Stimulated activated CD4-positive, alpha-beta T cell treated with anti-CD3 and anti-CD28 coated beads, Interleukin-2, amount 100 ng/mL, for 24 hours (primary cell): ENCODE measurements at regions not wholly inside any gene's neighbourhood (a gene's known extent, or its start where the extent isn't known, plus 50 kb on each side); places are given as distances from the start of the nearest gene placed in this dataset.
"Not testable (repeated sequence)": the region's sequence is repeated elsewhere in the genome, so short reads cannot be mapped to it uniquely, and the experiment has no call there.

Experiments used
- DNase-seq, 2 donors: peaks; one replicate each; pipeline ENCODE4 v3.0.0-alpha.2; 2020

DNA sequence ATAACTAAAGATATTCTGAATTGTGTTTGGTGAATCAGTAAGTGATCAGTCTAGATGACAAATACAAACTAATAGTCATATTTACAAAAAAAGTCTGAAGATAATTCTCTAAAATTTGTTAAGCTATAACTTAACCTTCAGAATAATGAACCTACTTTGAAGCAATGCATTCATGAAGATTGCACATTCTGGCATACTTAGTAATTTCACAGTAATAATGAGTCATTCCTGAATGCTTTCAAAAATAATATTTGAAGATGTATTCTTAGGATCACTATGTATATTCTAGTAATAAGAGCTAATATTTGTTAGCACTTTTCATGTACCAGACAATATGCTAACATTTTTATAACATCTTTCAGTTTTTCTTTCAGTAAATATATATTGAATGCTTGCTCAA lies 756.7 kb upstream of the SLIT2 start:
- no peak for DNase-seq

DNA sequence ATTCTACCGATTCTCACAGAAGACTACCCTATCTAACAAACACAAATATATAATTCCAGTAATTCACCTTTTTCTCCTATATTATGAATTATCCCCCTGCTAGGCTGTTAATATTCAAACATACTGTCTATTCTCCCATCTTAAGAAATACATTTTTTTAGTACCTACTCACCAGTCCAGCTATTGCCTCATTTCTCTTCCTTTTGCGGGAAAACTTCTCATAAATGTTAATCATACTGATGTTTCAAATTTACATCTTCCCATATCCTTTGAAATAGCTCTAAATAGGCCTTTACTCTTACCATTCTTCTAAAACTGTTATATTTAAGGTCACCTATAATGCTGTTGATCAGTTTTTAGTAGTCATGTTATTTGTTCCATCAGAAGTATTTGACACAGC lies 759.1 kb upstream of the SLIT2 start:
- no peak for DNase-seq

DNA sequence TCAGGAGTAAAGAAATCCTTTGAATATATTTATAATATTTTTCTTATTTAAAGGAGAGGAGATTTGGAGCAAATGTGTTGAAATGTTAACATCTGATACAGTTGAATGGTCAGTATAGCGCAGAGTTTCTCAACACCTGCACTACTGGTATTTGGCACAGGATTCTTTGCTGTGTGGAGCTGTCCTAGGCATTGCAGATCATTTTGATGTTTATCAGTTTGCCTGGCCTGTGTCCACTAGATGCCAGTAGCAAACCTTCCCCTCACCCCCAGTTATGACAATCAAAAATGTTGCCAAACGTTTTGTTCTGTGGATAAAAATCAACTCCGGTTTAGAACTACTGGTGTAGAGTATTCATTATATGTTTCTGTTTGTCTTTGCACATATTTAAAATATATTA lies 765.3 kb upstream of the SLIT2 start:
- DNase-seq = no peak

DNA sequence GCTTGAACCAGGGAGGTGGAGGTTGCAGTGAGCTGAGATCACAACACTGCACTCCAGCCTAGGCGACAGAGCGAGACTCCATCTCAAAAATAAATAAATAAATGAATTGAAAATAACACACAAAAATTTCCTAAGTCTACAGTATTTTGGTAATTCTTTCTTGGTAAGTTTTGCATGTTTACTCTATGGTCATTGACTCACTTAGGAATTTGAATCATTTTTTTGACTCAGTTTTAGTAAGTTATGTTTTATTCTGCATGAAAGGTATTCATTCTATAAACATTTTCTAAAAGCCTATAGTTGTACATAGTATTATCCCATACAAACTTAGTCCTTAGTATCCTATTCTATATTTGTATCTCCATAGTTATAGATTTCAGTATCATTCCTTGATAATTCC lies 772.9 kb upstream of the SLIT2 start:
- no peak for DNase-seq

DNA sequence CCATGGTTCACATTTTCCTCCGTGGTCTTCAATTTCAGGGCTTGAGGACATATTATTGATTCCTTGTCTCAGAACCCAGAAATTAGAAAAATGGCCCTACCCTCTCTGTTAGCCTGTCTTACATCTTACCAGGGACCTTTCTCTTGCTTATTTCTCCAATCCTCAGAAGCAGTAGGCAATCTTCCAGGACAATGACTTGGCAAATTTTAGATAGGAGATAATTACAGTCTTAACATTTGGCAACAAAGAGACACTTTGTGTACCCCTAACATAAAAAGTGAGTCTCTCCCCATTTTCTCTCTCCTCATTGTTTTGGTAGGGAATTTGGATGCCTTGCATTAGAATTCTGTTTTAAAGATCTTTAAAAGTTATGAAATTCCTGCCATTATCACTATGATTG lies 778.1 kb upstream of the SLIT2 start:
- DNase-seq = no peak

DNA sequence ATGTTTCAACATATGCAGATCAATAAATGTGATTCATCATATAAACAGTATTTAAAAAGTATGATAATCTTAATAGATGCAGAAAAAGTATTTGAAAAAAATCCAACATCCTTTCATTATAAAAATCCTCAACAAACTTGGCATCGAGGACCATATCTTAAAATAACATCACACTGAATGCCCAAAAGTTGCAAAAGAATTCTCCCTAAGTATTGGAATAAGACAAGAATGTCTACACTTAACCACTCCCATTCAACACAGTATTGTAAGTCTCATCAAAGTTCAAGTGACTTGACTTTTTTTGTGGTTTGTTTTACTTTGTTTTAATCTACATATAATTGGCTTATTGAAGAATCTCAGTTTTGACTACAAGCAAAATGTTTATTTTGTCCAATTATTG lies 779.0 kb upstream of the SLIT2 start:
- no peak for DNase-seq

DNA sequence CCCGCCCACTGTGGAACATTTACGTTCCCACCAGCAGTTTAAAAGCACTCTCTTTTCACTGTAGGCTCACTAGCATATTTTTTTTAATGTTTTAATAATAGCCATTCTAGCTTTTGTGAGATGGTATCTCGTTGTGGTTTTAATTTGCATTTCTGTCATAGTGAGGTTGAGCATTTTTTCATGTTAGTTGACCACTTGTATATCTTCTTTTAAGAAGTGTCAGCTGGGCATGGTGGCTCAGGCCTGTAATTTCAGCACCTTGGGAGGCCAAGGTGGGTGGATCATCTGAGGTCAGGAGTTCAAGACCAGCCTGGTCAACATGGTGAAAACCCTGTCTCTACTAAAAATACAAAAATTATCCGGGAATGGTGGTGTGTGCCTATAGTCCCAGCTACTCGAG lies 781.7 kb upstream of the SLIT2 start:
- DNase-seq = not testable (repeated sequence)

DNA sequence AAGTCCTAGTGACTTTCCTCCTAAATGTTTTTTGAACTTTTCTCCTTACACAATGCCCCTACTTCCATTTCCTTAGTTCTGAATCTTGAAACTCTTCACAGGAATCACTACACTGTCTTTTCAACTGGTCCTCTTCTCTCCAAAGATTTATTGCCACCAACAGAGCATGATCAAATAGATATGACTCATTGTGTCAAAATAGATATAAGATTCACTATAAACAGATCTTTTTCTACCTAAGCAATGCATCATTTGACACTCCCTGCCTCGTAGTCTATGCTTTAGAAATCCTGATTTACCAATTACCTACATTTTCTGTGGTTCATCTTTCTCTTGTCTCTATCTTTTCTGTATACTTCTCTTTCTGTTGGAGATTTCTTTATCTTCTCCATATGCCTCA lies 789.6 kb upstream of the SLIT2 start:
- DNase-seq = no peak

DNA sequence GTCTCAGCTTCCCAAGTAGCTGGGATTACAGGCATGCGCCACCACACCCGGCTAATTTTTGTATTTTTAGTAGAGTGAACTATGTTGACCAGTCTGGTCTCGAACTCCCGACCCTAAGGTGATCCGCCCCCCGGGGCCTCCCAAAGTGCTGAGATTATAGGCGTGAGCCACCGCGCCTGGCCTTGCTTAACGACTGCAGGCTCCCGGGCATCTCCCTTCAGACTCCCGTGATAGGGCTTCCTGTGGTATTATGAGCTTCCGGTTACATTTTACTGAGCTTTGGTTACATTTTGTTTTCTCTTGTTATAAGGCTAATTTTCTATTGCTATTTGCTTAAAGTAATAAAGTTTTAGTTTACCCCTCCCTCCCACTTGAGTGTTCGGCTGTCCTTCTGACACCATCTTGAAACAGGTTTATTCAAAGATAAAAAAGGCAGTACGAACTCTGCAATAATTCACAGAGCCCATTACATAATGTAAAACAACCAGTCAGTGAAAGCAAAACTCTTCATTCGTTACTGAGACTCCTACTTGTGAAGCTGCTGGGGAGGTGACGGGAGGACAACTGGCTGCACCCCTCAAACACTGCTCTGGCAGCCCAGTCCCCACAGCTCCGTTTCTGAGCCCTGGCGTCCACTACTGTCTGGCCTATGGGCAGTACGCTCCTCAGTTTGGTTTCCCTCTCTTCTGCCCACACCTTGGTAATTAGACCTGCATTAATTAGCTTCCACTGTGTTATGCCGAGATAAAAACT lies 795.7 kb upstream of the SLIT2 start:
- no peak for DNase-seq

DNA sequence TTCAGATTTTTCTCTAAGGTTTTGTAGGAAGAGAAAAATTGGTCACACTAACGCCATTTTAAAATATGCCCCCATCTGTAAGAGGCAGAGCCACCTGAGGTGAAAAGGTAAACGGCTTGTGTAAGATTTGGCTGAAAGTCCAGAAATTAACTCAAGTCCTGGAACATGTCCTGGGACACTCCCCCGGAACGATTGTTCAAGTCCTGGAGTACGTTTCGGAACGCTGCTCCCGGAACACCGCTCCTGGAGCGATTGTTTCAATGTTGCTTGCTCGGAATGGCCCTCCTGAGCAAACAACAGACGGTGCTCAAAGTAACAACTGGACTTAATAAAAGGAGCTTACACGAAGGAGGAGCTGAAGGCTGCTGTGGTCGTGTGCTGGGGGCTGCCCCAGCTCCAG lies 796.5 kb upstream of the SLIT2 start:
- no peak for DNase-seq

DNA sequence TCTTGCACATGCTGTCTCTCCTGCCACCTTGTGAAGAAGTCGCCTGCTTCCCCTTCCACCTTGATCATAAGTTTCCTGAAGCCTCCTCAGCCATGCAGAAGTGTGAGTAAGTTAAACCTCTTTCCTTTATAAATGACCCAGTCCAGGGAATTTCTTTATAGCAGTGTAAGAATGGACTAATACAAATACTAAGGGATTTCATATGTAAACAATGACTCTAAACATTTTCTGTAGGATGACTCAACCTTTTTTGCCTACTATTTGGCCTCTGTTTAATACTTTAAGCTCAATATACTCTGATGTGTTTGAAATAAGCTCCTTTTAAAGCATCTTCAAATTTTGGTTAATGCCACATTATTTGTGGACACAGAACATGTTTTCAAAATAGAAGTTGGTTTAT lies 813.5 kb upstream of the SLIT2 start:
- no peak for DNase-seq

DNA sequence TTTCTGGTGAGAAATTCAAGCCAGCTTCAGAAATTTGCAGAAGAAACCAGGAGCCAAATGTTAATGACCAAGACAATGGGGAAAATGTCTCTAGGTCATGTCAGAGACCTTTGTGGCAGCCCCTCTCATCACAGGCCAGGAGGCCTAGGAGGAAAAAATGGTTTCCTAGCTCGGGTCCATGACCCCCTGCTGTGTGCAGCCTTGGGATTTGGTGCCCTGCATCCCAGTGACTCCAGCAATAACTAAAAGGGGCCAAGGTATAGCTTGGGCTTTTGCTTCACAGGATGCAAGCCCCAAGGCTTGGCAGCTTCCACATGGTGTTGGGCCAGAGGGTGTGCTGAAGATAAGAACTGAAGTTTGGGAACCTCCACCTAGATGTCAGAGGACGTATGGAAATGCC lies 814.7 kb upstream of the SLIT2 start:
- DNase-seq = no peak

DNA sequence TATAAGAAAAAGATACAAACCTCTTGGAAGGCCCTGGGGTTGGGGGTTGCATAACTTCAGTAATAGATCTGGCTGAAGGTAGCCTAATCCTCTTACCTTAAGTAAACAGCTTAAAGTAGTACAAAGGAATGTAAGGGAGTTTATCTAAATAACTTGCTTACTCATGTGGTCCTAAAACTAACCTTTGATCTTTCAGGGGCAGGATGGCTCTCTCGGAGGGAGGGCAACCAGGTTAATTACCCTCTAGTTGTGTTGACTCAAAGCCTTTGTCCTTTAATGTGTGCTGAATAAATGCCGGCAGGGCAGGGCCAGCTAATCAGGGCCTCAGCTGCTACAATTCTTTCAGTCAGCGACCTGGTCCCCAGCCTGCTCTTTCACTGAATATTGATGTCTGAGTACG lies 822.0 kb upstream of the SLIT2 start:
- DNase-seq = no peak

DNA sequence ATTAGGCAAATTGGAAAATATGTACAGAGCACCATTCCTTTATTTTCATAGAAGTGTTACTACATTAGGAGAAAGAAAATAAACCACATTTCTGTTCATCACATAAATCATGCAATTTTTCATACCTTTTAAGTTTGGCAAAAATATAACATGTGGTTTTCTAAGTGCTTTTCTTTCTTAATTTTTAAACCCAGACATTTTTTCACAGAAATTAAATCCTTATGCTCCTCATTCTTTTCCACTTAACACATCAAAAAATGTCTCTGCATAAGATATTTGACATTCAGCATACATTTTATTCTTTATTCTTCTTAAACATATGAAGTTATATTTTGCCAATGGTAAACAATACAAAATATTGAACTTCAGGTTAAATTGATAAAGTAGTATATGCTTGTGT lies 826.6 kb upstream of the SLIT2 start:
- no peak for DNase-seq

DNA sequence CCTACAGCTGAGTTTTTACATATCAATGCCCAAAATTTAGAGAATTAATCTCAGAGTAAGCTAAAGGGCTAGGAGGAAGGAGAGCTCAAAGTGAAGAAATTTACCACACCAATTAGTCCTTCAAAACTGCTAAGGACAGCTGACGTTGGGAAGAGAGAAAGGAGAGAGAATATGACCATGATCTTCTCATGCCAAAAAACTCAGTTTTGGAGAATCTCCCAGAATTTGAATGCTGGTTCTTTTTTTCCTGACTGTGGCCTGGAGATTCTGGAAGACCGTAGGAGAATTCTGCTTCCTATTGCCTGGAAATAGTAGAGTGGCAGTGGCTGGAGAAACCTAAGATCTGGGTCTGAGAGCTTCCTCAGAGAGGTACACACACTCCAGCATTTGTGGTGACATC lies 834.4 kb upstream of the SLIT2 start:
- DNase-seq = no peak

DNA sequence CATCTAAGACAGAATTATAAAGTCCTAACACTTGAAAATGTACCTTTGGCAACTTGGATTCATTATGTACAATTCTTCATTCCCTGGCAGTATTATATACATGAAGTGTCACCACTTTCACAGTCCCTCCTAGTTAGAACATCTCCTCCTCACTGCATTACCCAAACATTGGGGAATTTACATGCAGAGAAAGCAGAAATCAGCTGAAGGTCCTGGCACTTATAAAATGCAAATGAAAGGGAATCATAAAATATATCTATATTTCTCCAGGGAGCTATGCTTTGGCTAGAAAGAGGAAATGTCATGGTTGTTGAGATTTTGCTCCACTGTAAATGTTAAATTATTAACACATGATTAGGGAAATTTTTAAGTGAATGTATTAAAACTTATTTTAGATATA lies 835.6 kb upstream of the SLIT2 start:
- no peak for DNase-seq

DNA sequence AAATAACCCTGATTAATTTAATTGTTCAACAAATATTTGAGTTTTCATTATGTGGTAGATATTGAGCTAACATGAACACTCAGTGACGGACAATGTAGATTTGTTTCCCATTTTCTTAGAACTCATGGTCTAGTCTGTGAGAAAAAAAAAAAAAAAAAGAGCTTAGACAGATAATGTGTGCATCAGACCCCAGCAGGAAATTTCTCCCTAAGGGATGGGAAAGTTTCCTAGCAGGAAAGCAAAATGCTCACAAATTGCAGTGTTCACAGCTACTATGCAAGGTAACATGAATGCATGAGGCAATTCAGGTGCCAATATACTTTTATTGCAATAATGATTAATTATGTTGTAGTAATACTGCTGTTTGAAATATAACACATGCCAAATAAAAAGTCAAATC lies 843.2 kb upstream of the SLIT2 start:
- no peak for DNase-seq

DNA sequence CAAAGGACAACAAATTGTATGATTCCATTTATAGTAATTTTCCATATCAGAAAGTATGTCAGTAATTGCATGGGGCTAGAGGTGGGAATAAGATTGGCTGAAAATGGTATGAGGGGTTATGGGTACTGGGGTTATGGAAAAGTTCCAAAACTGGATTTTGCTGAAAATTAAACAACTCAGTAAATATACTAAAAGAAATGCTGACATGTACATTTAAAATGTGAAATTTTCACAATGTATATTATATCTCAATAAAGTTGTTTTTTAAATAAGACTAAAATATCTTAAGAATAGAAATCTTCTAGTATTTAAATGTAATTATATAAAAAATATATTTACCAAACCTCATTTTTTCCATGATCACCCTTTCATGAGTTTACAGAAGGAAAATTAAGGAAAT lies 844.9 kb upstream of the SLIT2 start:
- DNase-seq = no peak

DNA sequence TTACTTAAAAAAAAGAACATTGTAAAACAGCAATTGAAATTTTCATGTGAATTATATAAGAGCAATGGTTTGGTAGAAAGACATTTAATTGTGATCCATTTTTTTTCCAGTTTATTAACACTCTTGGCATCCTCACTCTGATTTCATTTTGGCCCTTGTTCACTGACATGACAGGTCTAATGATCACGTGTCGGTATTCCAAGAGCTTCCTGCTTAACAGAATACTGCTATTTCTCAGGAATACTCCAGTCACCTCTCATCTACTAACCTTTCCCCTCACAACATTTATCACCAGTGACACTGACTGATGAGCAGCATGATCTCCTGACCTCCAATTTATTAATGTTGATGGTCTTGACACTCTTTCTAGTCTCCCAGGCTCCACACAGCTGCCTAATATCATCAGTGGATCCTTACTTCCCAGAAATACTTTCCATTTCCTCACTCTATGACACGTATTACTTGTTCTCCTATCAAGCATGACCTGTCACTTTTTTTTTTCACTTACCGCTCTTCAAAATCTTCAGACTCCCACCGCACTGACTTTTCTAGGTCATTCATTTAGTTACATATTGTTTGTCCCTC lies 847.8 kb upstream of the SLIT2 start:
- no peak for DNase-seq

DNA sequence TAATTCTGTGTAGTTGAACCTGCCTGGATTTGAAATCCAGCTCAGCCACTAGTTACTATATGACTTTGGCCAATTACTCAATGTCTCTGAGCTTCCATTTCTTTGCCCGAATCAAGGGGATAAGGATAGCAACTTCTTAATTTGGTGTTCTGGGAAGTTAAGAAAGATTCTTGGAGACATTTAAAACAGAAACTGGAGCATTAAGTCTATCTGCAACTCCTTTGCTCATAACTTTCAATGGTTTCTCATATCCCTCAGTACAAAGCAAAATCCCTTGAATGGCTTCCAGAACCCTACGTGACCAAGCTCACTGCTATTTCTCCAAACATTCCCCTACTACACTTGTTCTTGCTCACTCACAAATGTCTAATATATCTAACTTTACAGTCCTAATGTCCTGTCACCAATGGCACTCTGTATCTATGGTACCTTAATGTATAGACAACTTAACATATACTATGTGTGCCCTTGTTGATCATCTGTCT lies 849.1 kb upstream of the SLIT2 start:
- DNase-seq = no peak

DNA sequence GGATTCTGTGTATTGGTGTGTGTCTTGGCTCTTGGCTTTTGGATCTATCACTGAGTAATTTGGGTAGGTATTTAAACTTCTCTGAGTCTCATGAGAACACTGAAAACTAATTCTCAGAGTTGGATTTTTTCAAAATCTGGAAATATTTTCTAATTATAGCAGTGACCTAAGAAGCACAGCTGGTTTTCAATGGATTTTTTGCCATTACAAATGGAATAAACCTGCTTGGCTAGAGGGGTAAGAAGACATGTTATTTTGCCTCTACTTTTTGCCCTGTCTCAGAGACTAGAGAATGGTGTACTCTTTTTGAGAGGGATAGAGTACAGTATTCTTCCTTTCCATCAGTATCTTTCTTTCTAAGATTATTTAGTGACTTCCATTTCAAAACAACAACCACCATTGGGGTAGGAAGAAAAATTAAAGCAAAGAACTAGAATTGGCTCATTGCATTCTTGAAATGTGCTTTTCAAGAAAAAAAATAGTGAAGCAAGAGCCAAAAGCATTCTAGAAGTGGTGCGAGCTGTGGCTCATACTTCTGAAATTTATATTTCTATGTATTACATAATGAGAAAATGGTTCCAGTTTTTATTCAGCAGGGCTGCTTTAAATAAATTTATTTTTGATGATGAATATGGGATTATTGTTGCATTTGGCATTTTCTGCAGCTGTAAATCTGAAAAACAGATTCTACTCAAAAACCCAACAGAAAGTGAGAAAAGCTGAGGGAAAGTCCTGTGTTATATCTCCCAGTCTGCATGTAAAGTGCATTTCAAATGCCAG lies 850.2 kb upstream of the SLIT2 start:
- DNase-seq = no peak

DNA sequence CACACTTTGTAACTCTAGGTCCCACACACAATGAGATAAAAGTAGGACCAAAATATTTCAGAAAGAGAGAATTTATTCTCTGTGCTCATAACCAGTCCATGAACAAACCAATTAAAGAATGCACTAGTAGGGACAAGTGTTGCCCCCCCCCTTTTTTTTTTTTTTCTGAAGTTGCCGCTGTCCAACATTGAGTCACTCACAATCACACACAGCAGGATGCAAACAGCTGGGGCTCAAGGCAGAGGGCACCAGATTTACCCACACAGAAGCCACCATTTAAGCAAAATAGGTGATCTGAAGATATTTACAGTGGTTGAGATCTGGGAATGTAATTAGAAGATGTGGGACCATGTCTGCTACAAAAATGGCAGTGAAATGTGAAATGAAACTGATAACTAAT lies 850.9 kb upstream of the SLIT2 start:
- no peak for DNase-seq

DNA sequence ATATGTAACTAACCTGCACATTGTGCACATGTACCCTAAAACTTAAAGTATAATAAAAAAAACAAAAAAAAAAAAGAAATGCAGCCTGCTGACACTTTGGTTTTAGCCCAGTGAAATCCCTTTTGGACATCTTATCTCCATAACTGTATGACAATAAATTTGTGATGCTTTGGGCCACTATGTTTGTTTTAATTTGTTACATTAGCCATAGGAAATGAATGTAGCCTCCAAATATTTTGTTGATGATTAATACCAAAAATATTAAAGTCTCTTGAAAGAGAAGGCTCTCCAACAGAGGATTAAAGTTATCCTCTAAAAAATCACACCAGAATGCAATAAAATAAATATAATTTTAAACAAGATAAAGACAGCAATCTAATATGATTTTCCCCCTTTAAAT lies 852.7 kb upstream of the SLIT2 start:
- no peak for DNase-seq

DNA sequence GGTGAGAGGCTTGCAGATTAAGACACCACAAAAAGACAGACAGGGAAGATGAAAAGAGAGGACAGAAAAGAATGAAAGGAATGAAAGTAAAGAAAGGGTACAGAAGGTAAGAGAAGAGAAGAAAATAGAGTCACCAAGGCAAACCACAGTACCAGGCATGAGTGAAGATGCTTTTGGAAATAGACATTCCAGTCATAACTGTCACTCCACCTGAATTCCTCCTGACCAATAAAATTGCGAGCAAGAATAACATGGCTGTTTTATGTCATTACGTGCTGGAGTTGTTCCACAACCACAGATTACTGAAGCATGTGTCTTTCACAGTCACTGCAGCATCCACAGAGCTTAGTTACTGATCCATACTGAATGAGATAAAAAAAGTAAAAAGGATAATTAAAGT lies 864.9 kb upstream of the SLIT2 start:
- DNase-seq = no peak
